SK-N-SH treated with all-trans-retinoic acid at 6 μM for 48 hours (cell line): ENCODE measurements at regions not wholly inside any gene's neighbourhood (a gene's known extent, or its start where the extent isn't known, plus 50 kb on each side); places are given as distances from the start of the nearest gene placed in this dataset.

Experiments used
- ATAC-seq: fragments of 200-7000 bp; cut with Tn5 transposase; 3 replicates; pipeline ENCODE4 v1.9.1; 2020; ENCODE audit warnings: mild to moderate bottlenecking, moderate library complexity
- ARNTL ChIP-seq: fragments of 450-650 bp; formaldehyde crosslinking; IDR thresholded peaks from 2 replicates; pipeline ENCODE4 v1.5.0; 2020; ENCODE audit warnings: low read depth, mild to moderate bottlenecking, moderate library complexity, borderline replicate concordance
- BACH2 ChIP-seq: fragments of 250-450 bp; sonication (Bioruptor Pico); IDR thresholded peaks from 2 replicates; pipeline ENCODE4 v1.9.0; 2021; ENCODE audit warnings: mild to moderate bottlenecking, borderline replicate concordance
- CSDC2 ChIP-seq: fragments of 250-450 bp; sonication (Bioruptor Pico); IDR thresholded peaks from 2 replicates; pipeline ENCODE4 v1.5.0; 2020; ENCODE audit warnings: mild to moderate bottlenecking, moderate library complexity
- ESRRG ChIP-seq: fragments of 250-450 bp; sonication (Bioruptor Pico); IDR thresholded peaks from 2 replicates; pipeline ENCODE4 v1.6.1; 2021; ENCODE audit warnings: mild to moderate bottlenecking
- GLIS3 ChIP-seq: fragments of 250-450 bp; sonication (Bioruptor Pico); IDR thresholded peaks from 2 replicates; pipeline ENCODE4 v1.5.0; 2020; ENCODE audit warnings: mild to moderate bottlenecking, moderate library complexity
- OSR1 ChIP-seq: fragments of 250-450 bp; sonication (Bioruptor Pico); IDR thresholded peaks from 2 replicates; pipeline ENCODE4 v1.8.0; 2022; ENCODE audit warnings: moderate library complexity, mild to moderate bottlenecking, inconsistent platforms
- RARB ChIP-seq: fragments of 250-450 bp; sonication (Bioruptor Pico); IDR thresholded peaks from 2 replicates; pipeline ENCODE4 v1.8.0; 2021; ENCODE audit warnings: mild to moderate bottlenecking, moderate library complexity
- SNAI2 ChIP-seq: fragments of 250-450 bp; sonication (Bioruptor Pico); IDR thresholded peaks from 2 replicates; pipeline ENCODE4 v1.5.0; 2020; ENCODE audit warnings: mild to moderate bottlenecking, moderate library complexity
- TCF4 ChIP-seq: fragments of 250-450 bp; sonication (Bioruptor Pico); IDR thresholded peaks from 2 replicates; pipeline ENCODE4 v1.8.0; 2021; ENCODE audit warnings: mild to moderate bottlenecking, moderate library complexity, borderline replicate concordance
- TOX ChIP-seq: fragments of 250-450 bp; sonication (Bioruptor Pico); IDR thresholded peaks from 2 replicates; pipeline ENCODE4 v1.8.0; 2021; ENCODE audit warnings: mild to moderate bottlenecking, moderate library complexity, borderline replicate concordance
- ZFP3 ChIP-seq: fragments of 250-450 bp; sonication (Bioruptor Pico); IDR thresholded peaks from 2 replicates; pipeline ENCODE4 v1.5.0; 2020; ENCODE audit warnings: mild to moderate bottlenecking, moderate library complexity
- ZFP30 ChIP-seq: fragments of 450-650 bp; formaldehyde crosslinking; IDR thresholded peaks from 2 replicates; pipeline ENCODE4 v1.5.0; 2022; ENCODE audit warnings: mild to moderate bottlenecking, moderate library complexity
- ZNF70 ChIP-seq: fragments of 450-650 bp; formaldehyde crosslinking; IDR thresholded peaks from 2 replicates; pipeline ENCODE4 v1.5.0; 2020; ENCODE audit warnings: mild to moderate bottlenecking, moderate library complexity
- ZNF8 ChIP-seq: fragments of 450-650 bp; formaldehyde crosslinking; IDR thresholded peaks from 2 replicates; pipeline ENCODE4 v1.5.0; 2020; ENCODE audit warnings: mild to moderate bottlenecking, moderate library complexity
- TF ChIP-seq, protein P1 (sequence below): fragments of 250-450 bp; sonication (Bioruptor Pico); IDR thresholded peaks from 2 replicates; pipeline ENCODE4 v1.5.1; 2020; ENCODE audit warnings: low read depth, mild to moderate bottlenecking, moderate library complexity
- TF ChIP-seq, protein P2 (sequence below): fragments of 250-450 bp; sonication (Bioruptor Pico); IDR thresholded peaks from 2 replicates; pipeline ENCODE4 v1.5.0; 2020; ENCODE audit warnings: mild to moderate bottlenecking, moderate library complexity
- TF ChIP-seq, protein P3 (sequence below): fragments of 250-450 bp; sonication (Bioruptor Pico); IDR thresholded peaks from 2 replicates; pipeline ENCODE4 v1.8.0; 2021; ENCODE audit warnings: low read depth, mild to moderate bottlenecking, moderate library complexity, borderline replicate concordance
- TF ChIP-seq, protein P4 (sequence below): fragments of 250-450 bp; sonication (Bioruptor Pico); IDR thresholded peaks from 2 replicates; pipeline ENCODE4 v1.5.1; 2021; ENCODE audit warnings: mild to moderate bottlenecking, moderate library complexity

DNA sequence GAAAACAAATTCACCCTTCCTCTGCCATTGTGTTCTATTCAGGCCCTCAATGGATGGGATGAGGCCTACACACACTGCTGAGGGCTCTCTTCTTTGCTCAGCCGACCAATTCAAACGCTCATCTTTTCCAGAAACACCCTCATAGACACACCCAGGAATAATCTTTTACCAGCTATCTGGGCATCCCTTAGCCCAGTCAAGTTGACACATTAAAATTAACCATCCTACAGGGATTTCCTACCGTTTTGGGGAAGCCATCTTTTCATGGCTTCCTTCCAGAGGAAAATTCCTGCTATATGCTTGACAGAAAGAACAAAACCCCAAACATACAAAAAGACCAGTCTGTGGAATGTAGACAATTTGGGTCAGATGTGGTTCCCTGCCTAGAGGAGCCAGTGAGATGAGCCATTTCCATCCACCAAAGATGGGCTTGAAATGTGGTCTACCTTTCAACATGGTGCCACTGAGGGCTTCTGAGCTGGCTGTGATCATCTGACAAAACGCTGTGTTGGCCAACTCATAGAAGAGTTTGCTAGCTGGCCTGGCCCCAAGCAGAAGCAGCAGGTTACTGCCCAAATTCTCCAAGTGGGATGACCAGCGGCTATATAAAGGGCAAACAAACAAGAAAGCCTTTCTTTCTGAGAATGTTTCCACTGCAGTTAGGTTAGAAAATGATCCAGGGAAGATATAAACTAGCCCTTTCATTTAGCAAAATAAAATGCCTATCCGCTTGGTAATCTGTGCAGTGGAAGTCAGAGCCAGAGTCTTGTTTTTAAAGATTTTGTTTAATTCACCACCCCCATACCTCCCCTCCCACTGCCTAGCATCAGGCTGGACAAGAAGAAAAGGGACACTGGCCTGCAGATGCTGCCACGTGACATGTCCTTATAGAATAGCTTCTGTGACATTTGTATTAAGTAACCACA is 69.1 kb upstream of the MRPS6 start:
- TF ChIP-seq, protein P1, sequence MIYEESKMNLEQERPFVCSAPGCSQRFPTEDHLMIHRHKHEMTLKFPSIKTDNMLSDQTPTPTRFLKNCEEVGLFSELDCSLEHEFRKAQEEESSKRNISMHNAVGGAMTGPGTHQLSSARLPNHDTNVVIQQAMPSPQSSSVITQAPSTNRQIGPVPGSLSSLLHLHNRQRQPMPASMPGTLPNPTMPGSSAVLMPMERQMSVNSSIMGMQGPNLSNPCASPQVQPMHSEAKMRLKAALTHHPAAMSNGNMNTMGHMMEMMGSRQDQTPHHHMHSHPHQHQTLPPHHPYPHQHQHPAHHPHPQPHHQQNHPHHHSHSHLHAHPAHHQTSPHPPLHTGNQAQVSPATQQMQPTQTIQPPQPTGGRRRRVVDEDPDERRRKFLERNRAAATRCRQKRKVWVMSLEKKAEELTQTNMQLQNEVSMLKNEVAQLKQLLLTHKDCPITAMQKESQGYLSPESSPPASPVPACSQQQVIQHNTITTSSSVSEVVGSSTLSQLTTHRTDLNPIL (CRISPR knock-in tag), result no peak
- TF ChIP-seq, all 23 proteins: peak for 0
- ATAC-seq, result no peak

DNA sequence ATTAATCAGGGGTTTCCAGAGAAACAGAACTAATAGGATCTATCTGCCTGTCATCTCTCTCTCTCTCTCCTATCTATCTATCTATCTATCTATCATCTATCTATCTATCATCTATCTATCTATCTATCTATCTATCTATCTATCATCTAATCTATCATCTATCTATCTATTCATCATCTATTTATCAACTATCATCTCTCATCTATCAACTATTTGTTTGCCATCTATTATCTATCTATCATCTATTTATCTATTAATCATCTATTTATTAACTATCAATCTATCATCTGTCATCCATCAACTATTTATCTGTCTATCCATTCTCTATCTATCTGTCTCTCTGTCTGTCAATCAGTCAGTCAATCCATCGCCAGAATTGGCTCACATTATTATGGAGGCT is 70.0 kb upstream of the MRPS6 start:
- TF ChIP-seq ESRRG (CRISPR knock-in tag), result no peak
- TF ChIP-seq, protein P2, sequence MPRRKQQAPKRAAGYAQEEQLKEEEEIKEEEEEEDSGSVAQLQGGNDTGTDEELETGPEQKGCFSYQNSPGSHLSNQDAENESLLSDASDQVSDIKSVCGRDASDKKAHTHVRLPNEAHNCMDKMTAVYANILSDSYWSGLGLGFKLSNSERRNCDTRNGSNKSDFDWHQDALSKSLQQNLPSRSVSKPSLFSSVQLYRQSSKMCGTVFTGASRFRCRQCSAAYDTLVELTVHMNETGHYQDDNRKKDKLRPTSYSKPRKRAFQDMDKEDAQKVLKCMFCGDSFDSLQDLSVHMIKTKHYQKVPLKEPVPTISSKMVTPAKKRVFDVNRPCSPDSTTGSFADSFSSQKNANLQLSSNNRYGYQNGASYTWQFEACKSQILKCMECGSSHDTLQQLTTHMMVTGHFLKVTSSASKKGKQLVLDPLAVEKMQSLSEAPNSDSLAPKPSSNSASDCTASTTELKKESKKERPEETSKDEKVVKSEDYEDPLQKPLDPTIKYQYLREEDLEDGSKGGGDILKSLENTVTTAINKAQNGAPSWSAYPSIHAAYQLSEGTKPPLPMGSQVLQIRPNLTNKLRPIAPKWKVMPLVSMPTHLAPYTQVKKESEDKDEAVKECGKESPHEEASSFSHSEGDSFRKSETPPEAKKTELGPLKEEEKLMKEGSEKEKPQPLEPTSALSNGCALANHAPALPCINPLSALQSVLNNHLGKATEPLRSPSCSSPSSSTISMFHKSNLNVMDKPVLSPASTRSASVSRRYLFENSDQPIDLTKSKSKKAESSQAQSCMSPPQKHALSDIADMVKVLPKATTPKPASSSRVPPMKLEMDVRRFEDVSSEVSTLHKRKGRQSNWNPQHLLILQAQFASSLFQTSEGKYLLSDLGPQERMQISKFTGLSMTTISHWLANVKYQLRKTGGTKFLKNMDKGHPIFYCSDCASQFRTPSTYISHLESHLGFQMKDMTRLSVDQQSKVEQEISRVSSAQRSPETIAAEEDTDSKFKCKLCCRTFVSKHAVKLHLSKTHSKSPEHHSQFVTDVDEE (CRISPR knock-in tag), result no peak
- ATAC-seq, result no peak

DNA sequence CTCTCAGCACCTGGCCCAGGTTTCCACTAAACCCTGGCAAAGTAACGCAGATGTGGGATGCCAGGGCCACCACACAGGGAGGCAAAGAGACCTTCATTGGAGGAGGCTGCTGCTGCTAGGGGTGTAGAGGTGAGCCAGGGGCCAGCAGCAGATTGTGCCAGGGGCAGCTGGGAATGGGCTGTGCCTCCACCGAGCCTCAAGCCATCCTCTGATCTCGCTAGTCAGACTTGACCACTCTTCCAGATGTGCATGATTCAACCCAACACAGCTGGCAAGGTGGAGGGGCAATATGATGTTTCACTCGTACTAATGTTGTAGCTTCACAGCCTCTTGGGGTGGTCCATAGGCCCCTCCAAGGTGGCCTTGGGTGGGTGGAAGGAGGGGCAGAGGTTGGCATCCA is 73.0 kb upstream of the MRPS6 start:
- TF ChIP-seq, protein P3, sequence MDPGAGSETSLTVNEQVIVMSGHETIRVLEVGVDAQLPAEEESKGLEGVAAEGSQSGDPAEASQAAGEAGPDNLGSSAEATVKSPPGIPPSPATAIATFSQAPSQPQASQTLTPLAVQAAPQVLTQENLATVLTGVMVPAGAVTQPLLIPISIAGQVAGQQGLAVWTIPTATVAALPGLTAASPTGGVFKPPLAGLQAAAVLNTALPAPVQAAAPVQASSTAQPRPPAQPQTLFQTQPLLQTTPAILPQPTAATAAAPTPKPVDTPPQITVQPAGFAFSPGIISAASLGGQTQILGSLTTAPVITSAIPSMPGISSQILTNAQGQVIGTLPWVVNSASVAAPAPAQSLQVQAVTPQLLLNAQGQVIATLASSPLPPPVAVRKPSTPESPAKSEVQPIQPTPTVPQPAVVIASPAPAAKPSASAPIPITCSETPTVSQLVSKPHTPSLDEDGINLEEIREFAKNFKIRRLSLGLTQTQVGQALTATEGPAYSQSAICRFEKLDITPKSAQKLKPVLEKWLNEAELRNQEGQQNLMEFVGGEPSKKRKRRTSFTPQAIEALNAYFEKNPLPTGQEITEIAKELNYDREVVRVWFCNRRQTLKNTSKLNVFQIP (CRISPR knock-in tag), result no peak
- TF ChIP-seq ARNTL (CRISPR knock-in tag) (no peak), ZFP3 (CRISPR knock-in tag) (no peak), OSR1 (CRISPR knock-in tag) (no peak), BACH2 (no peak), SNAI2 (CRISPR knock-in tag) (no peak), GLIS3 (CRISPR knock-in tag) (no peak), ZNF8 (CRISPR knock-in tag) (no peak), CSDC2 (CRISPR knock-in tag) (no peak), ESRRG (CRISPR knock-in tag) (no peak), ZNF70 (CRISPR knock-in tag) (no peak), RARB (CRISPR knock-in tag) (no peak), TCF4 (CRISPR knock-in tag) (no peak), TOX (CRISPR knock-in tag) (no peak)
- TF ChIP-seq, protein P4, sequence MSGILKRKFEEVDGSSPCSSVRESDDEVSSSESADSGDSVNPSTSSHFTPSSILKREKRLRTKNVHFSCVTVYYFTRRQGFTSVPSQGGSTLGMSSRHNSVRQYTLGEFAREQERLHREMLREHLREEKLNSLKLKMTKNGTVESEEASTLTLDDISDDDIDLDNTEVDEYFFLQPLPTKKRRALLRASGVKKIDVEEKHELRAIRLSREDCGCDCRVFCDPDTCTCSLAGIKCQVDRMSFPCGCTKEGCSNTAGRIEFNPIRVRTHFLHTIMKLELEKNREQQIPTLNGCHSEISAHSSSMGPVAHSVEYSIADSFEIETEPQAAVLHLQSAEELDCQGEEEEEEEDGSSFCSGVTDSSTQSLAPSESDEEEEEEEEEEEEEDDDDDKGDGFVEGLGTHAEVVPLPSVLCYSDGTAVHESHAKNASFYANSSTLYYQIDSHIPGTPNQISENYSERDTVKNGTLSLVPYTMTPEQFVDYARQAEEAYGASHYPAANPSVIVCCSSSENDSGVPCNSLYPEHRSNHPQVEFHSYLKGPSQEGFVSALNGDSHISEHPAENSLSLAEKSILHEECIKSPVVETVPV (CRISPR knock-in tag), result no peak
- TF ChIP-seq, all 23 proteins: peak for 0
- ATAC-seq, result no peak

DNA sequence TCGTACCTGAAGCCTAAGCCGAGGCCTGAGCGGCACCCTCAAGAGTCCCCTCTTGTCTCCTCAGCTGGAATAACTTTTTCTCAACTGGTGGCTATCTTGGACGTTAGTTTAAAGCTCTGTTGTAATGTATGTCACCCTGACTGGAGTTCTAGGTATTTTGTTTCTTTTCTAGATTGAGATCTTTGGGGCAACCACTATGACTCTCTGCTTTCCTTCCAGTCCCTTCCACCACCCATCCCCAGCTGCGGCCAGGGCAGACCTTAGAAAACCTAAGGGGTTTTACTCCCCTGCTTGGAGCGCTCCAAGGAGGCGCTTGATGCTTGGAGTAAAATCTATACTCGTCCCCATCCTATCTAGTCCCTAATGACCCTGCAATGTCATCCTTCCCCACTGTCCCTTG is 74.6 kb upstream of the MRPS6 start:
- no peak for ATAC-seq

More for the DNA sequence above, 74.6 kb upstream of the MRPS6 start:
- TF ChIP-seq SNAI2 (CRISPR knock-in tag) (no peak), ARNTL (CRISPR knock-in tag) (no peak), ZFP30 (no peak), OSR1 (CRISPR knock-in tag) (no peak)
- TF ChIP-seq, protein P2 (CRISPR knock-in tag), result no peak
- TF ChIP-seq, protein P1 (CRISPR knock-in tag), result no peak
